ENCODE measurements at regions not wholly inside any gene's neighbourhood (a gene's known extent, or its start where the extent isn't known, plus 50 kb on each side); places are given as distances from the start of the nearest gene placed in this dataset.
"Not testable (repeated sequence)": the region's sequence is repeated elsewhere in the genome, so short reads cannot be mapped to it uniquely, and the experiment has no call there.

- DNase-seq (ENCODE audit: low spot score), result no peak
These were observed 97.4 kb upstream of the ELOVL5 start for GRCh38 chr6:53446151-53446550.

GRCh38 chr6:53441761-53442160 is 93.0 kb upstream of the ELOVL5 start:
- DNase-seq (ENCODE audit: low spot score), result no peak

- DNase-seq (ENCODE audit: low spot score), result no peak
These were observed 92.3 kb upstream of the ELOVL5 start for GRCh38 chr6:53441035-53441493.

- no peak for DNase-seq (ENCODE audit: low spot score)
These were observed 91.7 kb upstream of the ELOVL5 start for GRCh38 chr6:53440336-53440945.

- DNase-seq (ENCODE audit: low spot score), result no peak
These were observed 90.8 kb upstream of the ELOVL5 start for GRCh38 chr6:53439556-53439955.

GRCh38 chr6:53437557-53438202 is 88.9 kb upstream of the ELOVL5 start:
- peak; percentile 54 for DNase-seq (ENCODE audit: low spot score)

- DNase-seq (ENCODE audit: low spot score), result no peak
These were observed 88.0 kb upstream of the ELOVL5 start for GRCh38 chr6:53436526-53437303.

- DNase-seq (ENCODE audit: low spot score), result no peak
These were observed 85.2 kb upstream of the ELOVL5 start for GRCh38 chr6:53433951-53434285.

- no peak for DNase-seq (ENCODE audit: low spot score)
These were observed 84.7 kb upstream of the ELOVL5 start for GRCh38 chr6:53433261-53433950.

GRCh38 chr6:53432318-53433161 is 83.8 kb upstream of the ELOVL5 start:
- DNase-seq (ENCODE audit: low spot score), result no peak

- no peak for DNase-seq (ENCODE audit: low spot score)
These were observed 83.0 kb upstream of the ELOVL5 start for GRCh38 chr6:53431704-53432103.

GRCh38 chr6:53429401-53429800 is 80.7 kb upstream of the ELOVL5 start:
- no peak for DNase-seq (ENCODE audit: low spot score)

- no peak for DNase-seq (ENCODE audit: low spot score)
These were observed 80.1 kb upstream of the ELOVL5 start for GRCh38 chr6:53428886-53429285.

- DNase-seq (ENCODE audit: low spot score), result no peak
These were observed 78.0 kb upstream of the ELOVL5 start for GRCh38 chr6:53426667-53427270.

GRCh38 chr6:53426117-53426516 is 77.4 kb upstream of the ELOVL5 start:
- DNase-seq (ENCODE audit: low spot score), result no peak

GRCh38 chr6:53424976-53425718 is 76.4 kb upstream of the ELOVL5 start:
- no peak for DNase-seq (ENCODE audit: low spot score)

GRCh38 chr6:53424300-53424699 is 75.5 kb upstream of the ELOVL5 start:
- no peak for DNase-seq (ENCODE audit: low spot score)

GRCh38 chr6:53423560-53423959 is 74.8 kb upstream of the ELOVL5 start:
- DNase-seq (ENCODE audit: low spot score), result not testable (repeated sequence)

- no peak for DNase-seq (ENCODE audit: low spot score)
These were observed 70.3 kb upstream of the ELOVL5 start for GRCh38 chr6:53419026-53419425.

GRCh38 chr6:53418288-53418687 is 69.5 kb upstream of the ELOVL5 start:
- DNase-seq (ENCODE audit: low spot score), result no peak

- DNase-seq (ENCODE audit: low spot score), result no peak
These were observed 68.4 kb upstream of the ELOVL5 start for GRCh38 chr6:53417141-53417540.

Data from hematopoietic multipotent progenitor cell treated with erythropoietin and hydrocortisone succinate and interleukin-3 and kit ligand, for 17 days (in vitro differentiated cells).